ENCODE measurements at regions not wholly inside any gene's neighbourhood (a gene's known extent, or its start where the extent isn't known, plus 50 kb on each side); places are given as distances from the start of the nearest gene placed in this dataset.
A peak's percentile ranks its signal among the peaks of the same experiment; 100 is the strongest.

DNA sequence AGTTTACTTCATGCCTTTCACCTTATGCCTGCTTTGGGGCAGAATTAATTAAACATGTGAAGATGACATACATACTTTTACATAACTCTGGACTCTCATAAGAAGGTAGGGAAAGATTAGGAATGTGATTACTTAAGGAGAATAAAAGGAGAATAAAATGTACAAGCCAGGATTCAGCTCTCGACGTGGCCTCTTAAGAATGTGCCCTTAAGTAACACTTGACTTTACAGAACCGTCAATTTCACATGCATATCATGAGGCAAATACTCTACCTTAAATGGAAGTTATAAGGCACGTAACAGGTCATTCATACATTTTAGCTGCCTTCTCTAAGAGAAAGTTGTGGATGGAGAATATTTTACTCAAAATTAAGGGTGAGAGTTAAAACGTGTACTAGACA lies 263.7 kb upstream of the LMCD1 start:
- TF ChIP-seq, protein P1, sequence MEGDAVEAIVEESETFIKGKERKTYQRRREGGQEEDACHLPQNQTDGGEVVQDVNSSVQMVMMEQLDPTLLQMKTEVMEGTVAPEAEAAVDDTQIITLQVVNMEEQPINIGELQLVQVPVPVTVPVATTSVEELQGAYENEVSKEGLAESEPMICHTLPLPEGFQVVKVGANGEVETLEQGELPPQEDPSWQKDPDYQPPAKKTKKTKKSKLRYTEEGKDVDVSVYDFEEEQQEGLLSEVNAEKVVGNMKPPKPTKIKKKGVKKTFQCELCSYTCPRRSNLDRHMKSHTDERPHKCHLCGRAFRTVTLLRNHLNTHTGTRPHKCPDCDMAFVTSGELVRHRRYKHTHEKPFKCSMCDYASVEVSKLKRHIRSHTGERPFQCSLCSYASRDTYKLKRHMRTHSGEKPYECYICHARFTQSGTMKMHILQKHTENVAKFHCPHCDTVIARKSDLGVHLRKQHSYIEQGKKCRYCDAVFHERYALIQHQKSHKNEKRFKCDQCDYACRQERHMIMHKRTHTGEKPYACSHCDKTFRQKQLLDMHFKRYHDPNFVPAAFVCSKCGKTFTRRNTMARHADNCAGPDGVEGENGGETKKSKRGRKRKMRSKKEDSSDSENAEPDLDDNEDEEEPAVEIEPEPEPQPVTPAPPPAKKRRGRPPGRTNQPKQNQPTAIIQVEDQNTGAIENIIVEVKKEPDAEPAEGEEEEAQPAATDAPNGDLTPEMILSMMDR (IDR thresholded peaks at IDR 0.05; ENCODE audit: unreplicated experiment in 3 of 3) = no peak
- H3K4me1 Mint-ChIP-seq = peaks cover 29% of the 10 kb centered on the region

DNA sequence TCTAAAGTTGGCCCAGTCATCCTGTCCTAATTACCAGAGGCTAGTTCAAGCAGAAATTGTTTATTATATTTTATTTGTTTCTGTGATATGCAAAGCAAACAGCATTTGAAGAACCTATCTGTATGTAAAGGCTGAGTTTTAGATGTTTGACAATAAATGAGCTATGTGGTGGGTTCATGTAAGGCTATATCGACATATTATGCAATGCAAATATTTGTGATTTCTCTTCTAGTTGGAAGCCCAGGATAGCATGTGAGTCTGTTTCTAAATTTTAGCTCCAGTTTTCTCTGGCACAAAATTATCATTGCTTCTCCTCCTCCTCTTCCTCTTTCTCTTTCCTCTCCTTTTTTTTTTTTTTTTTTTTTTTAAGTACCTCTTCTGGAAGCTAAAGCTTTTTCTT lies 263.2 kb upstream of the LMCD1 start:
- Mint-ChIP-seq H3K4me1 (peaks cover 29% of the 10 kb centered on the region), H3K36me3 (ENCODE audit: low read depth) (no peaks in the 10 kb centered on the region), H3K9me3 (peaks cover 21% of the 10 kb centered on the region), H3K27me3 (ENCODE audit: low read depth) (no peaks in the 10 kb centered on the region), H3K27ac (peak overlapping the region in 1 of 3 experiments; percentile 89), H3K4me3 (no peak overlapping the region)
- TF ChIP-seq, protein P1 (IDR thresholded peaks at IDR 0.05; ENCODE audit: unreplicated experiment in 3 of 3) = no peak

More for the DNA sequence above, 263.7 kb upstream of the LMCD1 start:
- H3K27ac Mint-ChIP-seq = peak overlapping the region in 2 of 3 experiments; percentile 24 to 66
- H3K27me3 Mint-ChIP-seq (ENCODE audit: low read depth) = no peaks in the 10 kb centered on the region
- H3K36me3 Mint-ChIP-seq (ENCODE audit: low read depth) = no peaks in the 10 kb centered on the region
- peaks cover 16% of the 10 kb centered on the region for H3K9me3 Mint-ChIP-seq
- H3K4me3 Mint-ChIP-seq = no peak overlapping the region

DNA sequence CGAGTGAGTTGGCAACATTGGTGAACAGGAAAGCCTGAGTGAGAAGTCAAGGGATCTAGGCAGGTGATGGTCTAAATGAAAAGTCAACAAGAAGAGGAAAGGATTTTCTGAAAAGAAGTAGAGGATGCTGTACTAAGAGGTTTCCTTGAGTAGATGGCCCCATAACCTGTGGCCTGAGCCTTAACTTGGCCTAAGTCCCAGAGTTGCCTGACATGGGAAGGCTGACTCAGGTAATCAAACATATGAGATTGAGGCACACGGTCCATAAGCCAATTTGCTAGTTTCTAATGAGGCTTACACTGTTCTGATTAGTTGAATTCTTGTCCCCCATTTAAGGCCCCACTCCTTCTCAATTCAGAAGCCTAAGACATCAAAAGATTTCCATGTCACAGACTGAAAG lies 262.5 kb upstream of the LMCD1 start:
- TF ChIP-seq, protein P1 (IDR thresholded peaks at IDR 0.05; ENCODE audit: unreplicated experiment in 3 of 3) = no peak
- peaks cover 29% of the 10 kb centered on the region for H3K4me1 Mint-ChIP-seq
- no peaks in the 10 kb centered on the region for H3K36me3 Mint-ChIP-seq (ENCODE audit: low read depth)
- H3K9me3 Mint-ChIP-seq = peaks cover 22% of the 10 kb centered on the region
- H3K4me3 Mint-ChIP-seq = no peak overlapping the region
- H3K27me3 Mint-ChIP-seq (ENCODE audit: low read depth) = no peaks in the 10 kb centered on the region
- H3K27ac Mint-ChIP-seq = peak overlapping the region in 1 of 3 experiments; percentile 89

DNA sequence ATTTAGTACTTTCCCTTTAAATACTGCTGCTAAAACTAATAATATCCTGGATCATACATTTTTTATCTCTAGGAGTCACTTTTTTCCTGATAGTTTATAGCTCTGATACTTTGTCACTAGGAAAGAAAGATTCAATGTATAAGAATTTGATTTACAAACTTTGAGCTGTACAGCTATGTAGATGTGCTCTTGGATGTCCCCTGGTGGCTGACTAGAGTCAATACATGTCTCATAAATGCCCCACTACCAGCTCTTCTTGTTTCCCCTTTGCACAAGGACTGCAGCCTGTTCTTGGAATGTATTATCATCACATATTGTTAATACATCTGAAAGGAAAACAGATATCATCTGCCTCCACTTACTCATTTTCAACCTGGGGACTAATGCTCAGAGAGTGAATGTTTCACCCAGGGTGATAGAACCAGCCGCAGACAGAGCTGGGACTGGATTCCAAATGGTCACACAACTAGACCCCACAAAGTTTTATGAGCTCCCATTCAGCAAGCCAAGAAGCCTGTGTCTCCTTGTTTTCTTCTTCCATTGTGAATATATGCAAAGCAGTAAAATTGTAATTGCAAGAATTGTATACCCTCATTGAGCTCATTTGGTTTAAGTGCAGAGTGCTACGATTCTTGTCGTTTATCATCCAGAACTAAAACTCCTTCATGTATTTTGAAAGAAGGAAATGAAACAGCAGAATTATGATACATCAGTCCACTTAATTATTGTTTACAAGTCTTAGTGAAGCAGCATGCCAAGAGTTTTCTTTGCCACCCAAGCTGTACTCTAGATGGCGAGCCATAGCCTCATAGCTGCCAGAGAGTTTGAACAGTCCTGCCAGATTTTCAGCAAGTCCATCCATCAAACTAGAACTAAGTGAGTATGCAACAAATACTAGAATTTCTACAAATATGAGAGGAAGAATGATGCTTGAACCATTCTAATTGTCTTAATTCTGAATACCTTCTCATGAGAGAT lies 261.6 kb upstream of the LMCD1 start:
- peaks cover 29% of the 10 kb centered on the region for H3K4me1 Mint-ChIP-seq
- H3K36me3 Mint-ChIP-seq (ENCODE audit: low read depth) = no peaks in the 10 kb centered on the region
- H3K27me3 Mint-ChIP-seq (ENCODE audit: low read depth) = no peaks in the 10 kb centered on the region
- H3K9me3 Mint-ChIP-seq = peaks cover 29% of the 10 kb centered on the region
- H3K4me3 Mint-ChIP-seq = no peak overlapping the region
- peak overlapping the region; percentile 27 to 89 (median 81) for H3K27ac Mint-ChIP-seq
- TF ChIP-seq, protein P1 (IDR thresholded peaks at IDR 0.05; ENCODE audit: unreplicated experiment in 3 of 3) = peak; percentile 77 to 84 (median 82)

DNA sequence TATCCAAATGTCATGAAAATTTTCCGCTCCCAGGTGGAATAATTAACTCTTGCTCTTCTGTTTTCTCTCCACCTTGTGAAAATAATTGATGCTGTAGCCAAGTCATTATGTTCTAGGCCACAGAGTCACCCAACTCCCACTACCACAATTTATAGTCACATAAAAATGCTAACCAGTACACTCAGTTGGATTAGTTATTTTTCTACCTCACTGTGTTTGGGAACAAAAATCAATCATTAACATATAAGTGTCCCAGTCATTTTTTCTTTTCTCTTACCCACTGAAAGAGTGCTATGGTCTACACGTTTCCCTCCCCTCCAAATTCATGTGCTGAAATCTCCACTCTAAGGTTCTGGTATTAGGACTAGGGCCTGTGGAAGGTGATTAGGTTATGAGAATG lies 255.6 kb upstream of the LMCD1 start:
- Mint-ChIP-seq H3K4me1 (peaks cover 5% of the 10 kb centered on the region), H3K4me3 (no peak overlapping the region), H3K36me3 (ENCODE audit: low read depth) (no peaks in the 10 kb centered on the region), H3K9me3 (peaks cover 31% of the 10 kb centered on the region), H3K27me3 (ENCODE audit: low read depth) (no peaks in the 10 kb centered on the region), H3K27ac (peak overlapping the region; percentile 51 to 86 (median 79))
- TF ChIP-seq, protein P1 (IDR thresholded peaks at IDR 0.05; ENCODE audit: unreplicated experiment in 3 of 3) = no peak

All from nephron (organoid).